Mesodermal cell (in vitro differentiated cells): ENCODE measurements at regions not wholly inside any gene's neighbourhood (a gene's known extent, or its start where the extent isn't known, plus 50 kb on each side); places are given as distances from the start of the nearest gene placed in this dataset.

Experiments used
- H3K27ac ChIP-seq: 2 replicates; pipeline ENCODE4 v1.7.0; 2013; ENCODE audit warnings: mild to moderate bottlenecking, low read depth, low read length, moderate library complexity; ENCODE audit not compliant: severe bottlenecking
- H3K36me3 ChIP-seq: 2 replicates; pipeline ENCODE4 v1.7.1; 2013; ENCODE audit warnings: mild to moderate bottlenecking, low read length, moderate library complexity; ENCODE audit not compliant: control insufficient read depth, insufficient read depth
- H3K4me1 ChIP-seq: one replicate; pipeline ENCODE4 v1.7.1; 2013; ENCODE audit warnings: mild to moderate bottlenecking, low read length; ENCODE audit not compliant: insufficient read depth, control insufficient read depth, poor library complexity, severe bottlenecking
- H3K4me3 ChIP-seq: 2 replicates; pipeline ENCODE4 v1.7.0; 2013; ENCODE audit warnings: low read length, control low read depth, mild to moderate bottlenecking; ENCODE audit not compliant: insufficient read depth, poor library complexity, severe bottlenecking; ENCODE audit errors: extremely low read depth
- H3K9me3 ChIP-seq: 2 replicates; pipeline ENCODE4 v1.7.1; 2013; ENCODE audit warnings: mild to moderate bottlenecking, low read length, moderate library complexity; ENCODE audit not compliant: control insufficient read depth
- WGBS, 2 experiments: methylation state at CpG; one replicate each; pipeline ENCODE4 v1.1.5; 2013; ENCODE audit warnings: missing lambda C conversion rate in 2 of 2; ENCODE audit not compliant: insufficient coverage in 2 of 2; 5-methylcytosine and 5-hydroxymethylcytosine counted together

DNA sequence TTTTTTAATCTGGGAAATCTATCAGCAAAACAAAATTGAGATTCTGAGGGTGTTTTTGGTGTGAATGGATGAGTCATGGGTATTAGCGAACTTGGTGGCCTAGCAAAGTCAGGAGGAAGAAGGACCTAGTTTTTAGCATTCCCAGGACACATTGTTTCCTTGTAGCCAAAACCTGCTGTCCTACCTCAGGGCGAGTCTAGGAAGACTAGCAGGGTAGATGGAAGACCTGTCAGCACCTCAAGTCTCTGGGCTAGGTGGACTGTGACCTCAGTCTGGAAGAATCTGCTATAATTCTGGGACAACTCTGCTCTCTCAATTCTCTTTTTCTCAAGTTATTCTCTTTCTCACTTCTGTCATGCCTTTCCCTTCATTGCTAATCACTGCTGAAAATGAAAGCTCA lies 1399.3 kb upstream of the LRRTM1 start:
- no peak overlapping the region for H3K27ac ChIP-seq
- no peaks in the 10 kb centered on the region for H3K36me3 ChIP-seq
- no peaks in the 10 kb centered on the region for H3K9me3 ChIP-seq
- H3K4me3 ChIP-seq = no peak overlapping the region
- WGBS, 2 experiments = 83 to 88% methylated on average over 1 to 2 of the region's 2 CpGs
- no peaks in the 10 kb centered on the region for H3K4me1 ChIP-seq

DNA sequence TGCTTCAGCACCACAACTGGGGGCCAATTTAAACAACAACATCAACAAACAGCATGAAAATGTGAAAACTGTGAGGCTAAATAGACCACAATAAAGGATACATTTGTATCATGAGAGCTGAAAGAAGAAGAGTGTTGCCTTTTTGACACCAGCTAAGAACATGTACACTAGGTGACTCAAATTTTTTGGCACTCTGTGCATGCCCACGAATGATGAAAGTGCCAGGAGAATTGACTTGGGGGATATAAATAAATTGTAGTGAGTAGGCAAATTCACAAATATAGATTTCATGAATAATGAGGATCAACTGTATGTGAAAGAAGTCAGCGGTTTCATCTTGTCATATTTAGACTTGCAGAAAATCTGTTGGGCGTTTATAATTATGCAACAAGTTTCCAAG lies 1388.0 kb upstream of the LRRTM1 start:
- Histone ChIP-seq H3K27ac (no peak overlapping the region), H3K36me3 (no peaks in the 10 kb centered on the region), H3K9me3 (no peaks in the 10 kb centered on the region), H3K4me3 (no peak overlapping the region), H3K4me1 (no peaks in the 10 kb centered on the region)
- WGBS, 2 experiments = 79 to 85% methylated on average over 3 of the region's 3 CpGs

DNA sequence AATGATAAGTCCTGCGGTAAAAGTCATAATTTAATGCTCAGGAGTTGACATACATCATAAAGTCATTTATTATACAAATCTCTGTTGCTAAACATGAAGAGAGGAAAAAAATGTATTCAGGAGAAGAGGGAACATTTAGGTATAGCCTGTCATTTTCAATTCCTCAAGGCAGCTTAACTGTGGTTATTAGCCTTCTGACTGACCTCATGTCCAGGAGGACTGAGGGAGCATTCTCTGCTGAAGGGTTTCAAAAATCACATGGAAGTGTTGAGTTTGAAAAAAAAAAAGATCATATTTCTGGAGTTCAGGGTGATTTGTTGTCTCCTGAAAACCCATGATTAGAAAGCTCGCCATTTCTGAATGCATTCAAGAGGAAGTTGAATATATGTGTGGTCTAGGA lies 1371.1 kb upstream of the LRRTM1 start:
- Histone ChIP-seq H3K36me3 (no peaks in the 10 kb centered on the region), H3K9me3 (no peaks in the 10 kb centered on the region), H3K4me3 (no peak overlapping the region), H3K27ac (no peak overlapping the region), H3K4me1 (no peaks in the 10 kb centered on the region)
- WGBS, 2 experiments = 100% methylated on average over 1 of the region's 2 CpGs; no CpG with 5 or more reads in 1 of the 2 experiments

DNA sequence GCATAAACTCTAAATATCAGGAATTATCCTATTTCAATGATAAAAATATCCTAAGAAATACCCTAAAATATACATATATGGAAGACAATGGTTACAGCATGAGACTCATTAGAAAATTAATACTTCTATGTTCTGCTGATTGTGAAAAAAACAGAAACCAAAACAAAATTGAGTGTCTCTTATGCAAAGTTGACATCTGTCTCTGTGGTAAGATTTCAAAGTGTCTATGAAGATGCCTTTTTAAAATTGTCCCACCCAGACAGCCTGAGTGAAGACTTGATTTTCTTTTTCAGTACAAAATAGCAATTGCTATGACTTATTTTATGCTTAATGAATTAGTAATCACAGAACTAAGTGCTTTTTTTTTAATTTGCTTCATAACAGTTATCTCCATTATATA lies 1368.4 kb upstream of the LRRTM1 start:
- Histone ChIP-seq H3K27ac (no peak overlapping the region), H3K36me3 (no peaks in the 10 kb centered on the region), H3K9me3 (no peaks in the 10 kb centered on the region), H3K4me3 (no peak overlapping the region), H3K4me1 (no peaks in the 10 kb centered on the region)

DNA sequence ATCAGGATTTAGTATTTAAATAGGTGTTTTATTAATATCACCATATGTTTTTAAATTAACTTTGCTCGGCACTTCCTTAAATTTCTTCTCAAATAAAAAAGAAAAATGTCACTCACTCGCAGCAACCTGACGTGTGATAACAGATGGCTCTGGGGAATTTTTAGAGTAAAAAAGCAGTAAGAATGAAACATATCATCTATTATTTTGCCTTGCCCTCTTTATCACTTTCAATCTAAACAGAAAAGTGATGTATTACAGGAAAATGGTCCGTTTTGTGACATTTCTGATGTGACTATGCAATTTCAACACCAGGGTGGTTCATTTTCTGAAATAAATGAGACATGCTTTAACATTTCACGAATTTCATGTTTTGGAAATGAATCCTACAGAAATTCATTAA lies 1368.0 kb upstream of the LRRTM1 start:
- 63% methylated on average over 1 of the region's 5 CpGs; no CpG with 5 or more reads in 1 of the 2 experiments for WGBS, 2 experiments
- Histone ChIP-seq H3K27ac (no peak overlapping the region), H3K36me3 (no peaks in the 10 kb centered on the region), H3K4me3 (no peak overlapping the region), H3K9me3 (no peaks in the 10 kb centered on the region), H3K4me1 (no peaks in the 10 kb centered on the region)

DNA sequence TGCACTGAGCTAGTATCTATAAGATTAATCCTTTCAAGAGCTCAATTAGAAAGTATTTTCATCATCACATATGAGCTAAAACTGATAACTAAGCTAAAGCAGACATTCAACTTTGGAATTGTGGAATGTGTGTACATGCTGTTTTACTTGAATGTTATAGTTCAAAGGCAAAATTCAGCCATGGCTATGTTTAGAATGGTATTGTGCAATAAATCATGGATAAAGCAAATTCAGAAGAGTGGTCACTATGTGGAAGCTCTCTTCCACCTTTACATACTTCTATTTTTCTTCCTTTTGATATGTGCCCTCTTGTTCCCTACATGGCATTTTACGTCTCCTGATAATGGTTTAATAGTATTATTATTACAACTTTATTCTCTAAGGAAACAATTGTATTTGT lies 1366.3 kb upstream of the LRRTM1 start:
- Histone ChIP-seq H3K4me1 (no peaks in the 10 kb centered on the region), H3K9me3 (no peaks in the 10 kb centered on the region), H3K4me3 (no peak overlapping the region), H3K36me3 (no peaks in the 10 kb centered on the region), H3K27ac (no peak overlapping the region)
- no CpG with 5 or more reads among the region's 1 CpG for WGBS, 2 experiments

DNA sequence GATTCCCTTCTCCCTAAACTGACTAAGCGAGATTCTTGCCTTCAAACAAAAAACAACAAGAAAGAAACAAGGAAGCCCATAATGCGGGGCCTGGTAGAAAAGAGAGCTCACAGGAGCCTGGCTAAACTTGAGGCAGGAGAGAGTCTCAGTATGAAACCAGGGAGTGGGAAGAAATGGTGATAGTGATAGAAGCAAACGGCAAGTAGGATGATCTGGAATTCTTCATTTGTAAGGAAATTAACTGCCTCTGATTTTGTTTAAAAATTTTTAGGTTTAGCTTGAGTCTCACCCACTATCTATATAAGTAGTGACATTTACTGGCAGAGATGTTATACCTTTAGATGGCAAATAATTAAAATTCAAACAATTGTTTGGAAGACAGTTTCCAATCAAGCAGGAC lies 1356.5 kb upstream of the LRRTM1 start:
- Histone ChIP-seq H3K36me3 (no peaks in the 10 kb centered on the region), H3K9me3 (peaks cover 6% of the 10 kb centered on the region), H3K4me3 (no peak overlapping the region), H3K4me1 (peaks cover 4% of the 10 kb centered on the region), H3K27ac (no peak overlapping the region)
- 86 to 89% methylated on average over 1 to 2 of the region's 3 CpGs for WGBS, 2 experiments

- 94 to 96% methylated on average over 4 of the region's 4 CpGs for WGBS, 2 experiments
- peaks cover 6% of the 10 kb centered on the region for H3K9me3 ChIP-seq
- peaks cover 4% of the 10 kb centered on the region for H3K4me1 ChIP-seq
- H3K36me3 ChIP-seq = no peaks in the 10 kb centered on the region
- no peak overlapping the region for H3K27ac ChIP-seq
- H3K4me3 ChIP-seq = no peak overlapping the region
These were observed 1353.7 kb upstream of the LRRTM1 start for GRCh38 chr2:81658227-81658626.

GRCh38 chr2:81650048-81650971 lies 1345.8 kb upstream of the LRRTM1 start:
- Histone ChIP-seq H3K36me3 (no peaks in the 10 kb centered on the region), H3K9me3 (no peaks in the 10 kb centered on the region), H3K4me1 (no peaks in the 10 kb centered on the region), H3K27ac (no peak overlapping the region), H3K4me3 (no peak overlapping the region)
- WGBS, 2 experiments = 86 to 89% methylated on average over 1 to 3 of the region's 6 CpGs

DNA sequence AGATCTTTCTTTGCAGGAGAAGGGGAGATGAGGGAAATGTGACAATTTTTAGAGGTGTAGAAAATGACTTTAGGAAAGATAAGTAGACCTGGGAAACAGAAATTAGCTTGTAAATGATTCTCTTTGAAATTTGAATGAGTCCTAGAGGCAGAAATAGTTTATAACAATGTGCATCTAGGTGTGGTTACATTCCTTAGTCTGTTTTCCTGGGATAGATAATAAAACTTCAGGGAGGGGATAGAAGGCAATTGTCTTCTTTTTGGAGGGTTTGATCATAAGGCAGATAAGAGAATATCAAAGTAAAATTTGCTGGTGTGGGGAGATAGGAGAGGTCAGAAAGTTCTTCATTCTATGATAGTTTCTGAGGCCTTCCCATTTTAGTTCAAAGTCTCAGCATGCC lies 1344.3 kb upstream of the LRRTM1 start:
- no peaks in the 10 kb centered on the region for H3K9me3 ChIP-seq
- H3K4me3 ChIP-seq = no peak overlapping the region
- H3K4me1 ChIP-seq = no peaks in the 10 kb centered on the region
- no peak overlapping the region for H3K27ac ChIP-seq
- H3K36me3 ChIP-seq = no peaks in the 10 kb centered on the region

DNA sequence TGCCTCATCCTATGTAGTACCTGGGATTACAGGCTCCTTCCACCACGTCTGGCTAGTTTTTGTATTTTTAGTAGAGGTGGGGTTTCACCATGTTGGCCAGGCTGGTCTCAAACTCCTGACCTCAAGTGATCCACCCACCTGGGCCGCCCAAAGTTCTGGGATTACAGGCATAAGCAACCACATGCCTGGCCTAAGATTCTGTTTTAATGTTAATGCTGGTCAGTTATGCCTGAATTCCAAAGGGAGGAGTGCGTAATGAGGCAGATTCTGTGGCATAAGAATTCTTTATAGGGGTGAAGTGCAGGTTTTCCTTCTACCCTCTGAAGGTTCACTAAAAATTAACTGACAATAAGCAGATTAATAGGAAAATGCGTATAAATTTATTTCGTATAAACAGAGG lies 1343.8 kb upstream of the LRRTM1 start:
- Histone ChIP-seq H3K4me3 (no peak overlapping the region), H3K36me3 (no peaks in the 10 kb centered on the region), H3K4me1 (no peaks in the 10 kb centered on the region), H3K27ac (no peak overlapping the region), H3K9me3 (no peaks in the 10 kb centered on the region)
- WGBS, 2 experiments = 64 to 83% methylated on average over 1 to 3 of the region's 5 CpGs
